IMR-90 (cell line): ENCODE measurements at regions not wholly inside any gene's neighbourhood (a gene's known extent, or its start where the extent isn't known, plus 50 kb on each side); places are given as distances from the start of the nearest gene placed in this dataset.

Source experiments
- ATAC-seq: fragments of 200-7000 bp; cut with Tn5 transposase; 2 replicates; pipeline ENCODE4 v1.9.1; 2020; ENCODE audit warnings: low read depth, mild to moderate bottlenecking, moderate library complexity
- BruUV-seq: library from RNA; stranded (reverse); fragments of 400-500 nt; replicated peaks from 2 replicates; lab custom pipeline; 2021; lab: Mats Ljungman, UMichigan
- CTCF ChIA-PET: fragments of 300-600 bp; formaldehyde crosslinking; extraction: SDS; loops from one replicate; lab custom pipeline; 2021; ENCODE audit warnings: antibody characterized with exemption; lab: Yijun Ruan, JAX
- POLR2A ChIA-PET: fragments of 300-600 bp; sonication (Branson Sonifier 250); formaldehyde crosslinking; loops from one replicate; lab custom pipeline; 2022; ENCODE audit warnings: antibody characterized with exemption; ENCODE audit not compliant: unreplicated experiment; lab: Charles Lee
- DNase-seq: peaks from one replicate; pipeline ENCODE4 v3.0.0; 2013
- H2AFZ ChIP-seq: replicated peaks from 2 replicates; pipeline ENCODE3; 2013; ENCODE audit warnings: low read length, mild to moderate bottlenecking; ENCODE audit not compliant: poor library complexity
- H2AK5ac ChIP-seq: 2 replicates; pipeline ENCODE4 v1.6.1; 2013; ENCODE audit warnings: low read depth, low read length, inconsistent platforms
- H2AK9ac ChIP-seq: replicated peaks from 2 replicates; pipeline ENCODE3; 2013; ENCODE audit warnings: mild to moderate bottlenecking, low read depth, low read length, moderate library complexity; ENCODE audit not compliant: poor library complexity
- H2BK120ac ChIP-seq: 2 replicates; pipeline ENCODE4 v1.6.1; 2013; ENCODE audit warnings: low read depth, low read length, inconsistent platforms
- H2BK15ac ChIP-seq: 3 replicates; pipeline ENCODE4 v1.6.1; 2013; ENCODE audit warnings: low read depth, low read length, inconsistent platforms
- H2BK20ac ChIP-seq: 2 replicates; pipeline ENCODE4 v1.6.1; 2013; ENCODE audit warnings: low read depth, mild to moderate bottlenecking, inconsistent platforms, low read length, moderate library complexity
- H2BK5ac ChIP-seq: 2 replicates; pipeline ENCODE4 v1.6.1; 2013; ENCODE audit warnings: mild to moderate bottlenecking, low read depth, low read length, inconsistent platforms; ENCODE audit not compliant: poor library complexity, severe bottlenecking
- H3K14ac ChIP-seq: replicated peaks from 2 replicates; pipeline ENCODE4 v1.6.1; 2013; ENCODE audit warnings: low read depth, low read length, inconsistent platforms
- H3K18ac ChIP-seq: 2 replicates; pipeline ENCODE4 v1.6.1; 2013; ENCODE audit warnings: low read depth, low read length, control low read depth
- H3K23ac ChIP-seq: 2 replicates; pipeline ENCODE4 v1.6.1; 2013; ENCODE audit warnings: low read depth, low read length, inconsistent platforms
- H3K27ac ChIP-seq: 2 replicates; pipeline ENCODE4 v1.5.1; 2013; ENCODE audit warnings: mild to moderate bottlenecking, control low read depth, low read length; ENCODE audit not compliant: insufficient read depth
- H3K27me3 ChIP-seq: 2 replicates; pipeline ENCODE4 v1.6.1; 2013; ENCODE audit warnings: low read length; ENCODE audit not compliant: control insufficient read depth, insufficient read depth
- H3K36me3 ChIP-seq: 2 replicates; pipeline ENCODE4 v1.6.1; 2013; ENCODE audit warnings: low read length, mixed read lengths; ENCODE audit not compliant: control insufficient read depth, insufficient read depth
- H3K4ac ChIP-seq: 2 replicates; pipeline ENCODE4 v1.6.1; 2013; ENCODE audit warnings: low read depth, low read length, inconsistent platforms
- H3K4me1 ChIP-seq: 2 replicates; pipeline ENCODE4 v1.6.1; 2013; ENCODE audit warnings: low read length, mixed read lengths; ENCODE audit not compliant: control insufficient read depth, insufficient read depth
- H3K4me2 ChIP-seq: 2 replicates; pipeline ENCODE4 v1.6.1; 2013; ENCODE audit warnings: low read depth, mild to moderate bottlenecking, control low read depth, low read length, moderate library complexity
- H3K4me3 ChIP-seq: 2 replicates; pipeline ENCODE4 v1.5.1; 2013; ENCODE audit warnings: low read depth, mild to moderate bottlenecking, control low read depth, low read length, moderate library complexity; ENCODE audit not compliant: insufficient read depth
- H3K56ac ChIP-seq: 2 replicates; pipeline ENCODE4 v1.6.1; 2013; ENCODE audit warnings: low read length, inconsistent platforms; ENCODE audit not compliant: insufficient read depth; ENCODE audit errors: extremely low read depth
- H3K79me1 ChIP-seq, 2 experiments: 2 replicates each; pipeline ENCODE4 v1.6.1; 2013; ENCODE audit warnings: low read length in 2 of 2, inconsistent platforms in 1 of 2, low read depth in 1 of 2
- H3K9ac ChIP-seq: 2 replicates; pipeline ENCODE4 v1.6.1; 2013; ENCODE audit warnings: low read depth, low read length, control low read depth
- H3K9me1 ChIP-seq: 2 replicates; pipeline ENCODE4 v1.6.1; 2013; ENCODE audit warnings: low read length, inconsistent platforms; ENCODE audit not compliant: insufficient read depth
- H3K9me3 ChIP-seq: 2 replicates; pipeline ENCODE4 v1.6.1; 2013; ENCODE audit warnings: low read length; ENCODE audit not compliant: control insufficient read depth, insufficient read depth
- H4K20me1 ChIP-seq: 2 replicates; pipeline ENCODE4 v1.6.1; 2013; ENCODE audit warnings: low read length, inconsistent platforms; ENCODE audit not compliant: insufficient read depth
- H4K5ac ChIP-seq: 2 replicates; pipeline ENCODE4 v1.6.1; 2013; ENCODE audit warnings: mild to moderate bottlenecking, low read depth, low read length, control low read depth
- H4K8ac ChIP-seq, 2 experiments: 2 replicates each; pipeline ENCODE4 v1.6.1; 2013; ENCODE audit warnings: low read depth in 2 of 2, low read length in 2 of 2, control low read depth in 1 of 2, inconsistent platforms in 1 of 2
- H4K91ac ChIP-seq: 2 replicates; pipeline ENCODE4 v1.6.1; 2013; ENCODE audit warnings: low read depth, low read length, inconsistent platforms; ENCODE audit not compliant: insufficient read depth
- BHLHE40 ChIP-seq: fragments of 150-350 bp; IDR thresholded peaks from 2 replicates; pipeline ENCODE4 v1.6.1; 2016; ENCODE audit warnings: mild to moderate bottlenecking, low read depth, low read length
- CEBPB ChIP-seq: IDR thresholded peaks from 2 replicates; pipeline ENCODE4 v1.6.1; 2012; ENCODE audit warnings: low read depth, low read length, improper control_type of control experiment
- CHD1 ChIP-seq: IDR thresholded peaks from 2 replicates; pipeline ENCODE4 v1.6.1; 2012; ENCODE audit warnings: low read depth, low read length, improper control_type of control experiment
- CTCF ChIP-seq: conservative IDR thresholded peaks from 2 replicates; pipeline ENCODE4 v1.5.1; 2012; ENCODE audit warnings: mild to moderate bottlenecking, low read depth, low read length, improper control_type of control experiment
- ELK1 ChIP-seq: fragments of 150-350 bp; IDR thresholded peaks from 2 replicates; pipeline ENCODE4 v1.6.1; 2016; ENCODE audit warnings: low read depth, mild to moderate bottlenecking, low read length, moderate library complexity, borderline replicate concordance
- FOS ChIP-seq: fragments of 150-350 bp; IDR thresholded peaks from 2 replicates; pipeline ENCODE4 v1.6.1; 2016; ENCODE audit warnings: low read depth, low read length
- MAFK ChIP-seq: IDR thresholded peaks from 2 replicates; pipeline ENCODE4 v1.6.1; 2012; ENCODE audit warnings: low read depth, low read length, improper control_type of control experiment
- MAZ ChIP-seq: IDR thresholded peaks from 2 replicates; pipeline ENCODE4 v1.6.1; 2012; ENCODE audit warnings: low read depth, mild to moderate bottlenecking, low read length, improper control_type of control experiment, moderate library complexity, borderline replicate concordance
- MXI1 ChIP-seq: IDR thresholded peaks from 2 replicates; pipeline ENCODE4 v1.6.1; 2012; ENCODE audit warnings: low read depth, mild to moderate bottlenecking, low read length, moderate library complexity, borderline replicate concordance
- NFE2L2 ChIP-seq: fragments of 150-350 bp; IDR thresholded peaks from 2 replicates; pipeline ENCODE4 v1.6.1; 2016; ENCODE audit warnings: low read depth, mild to moderate bottlenecking, low read length
- POLR2A ChIP-seq: IDR thresholded peaks from 2 replicates; pipeline ENCODE4 v1.6.1; 2012; ENCODE audit warnings: mild to moderate bottlenecking, low read depth, low read length
- RAD21 ChIP-seq: IDR thresholded peaks from 2 replicates; pipeline ENCODE4 v1.6.1; 2012; ENCODE audit warnings: low read length, improper control_type of control experiment
- RCOR1 ChIP-seq: IDR thresholded peaks from 2 replicates; pipeline ENCODE4 v1.6.1; 2012; ENCODE audit warnings: mild to moderate bottlenecking, low read length, improper control_type of control experiment; ENCODE audit not compliant: insufficient replicate concordance
- RFX5 ChIP-seq: IDR thresholded peaks from 2 replicates; pipeline ENCODE4 v1.8.0; 2012; ENCODE audit warnings: low read depth, mild to moderate bottlenecking, low read length, moderate library complexity
- SMC3 ChIP-seq: fragments of 150-350 bp; IDR thresholded peaks from 2 replicates; pipeline ENCODE4 v1.6.1; 2016; ENCODE audit warnings: low read depth, mild to moderate bottlenecking, antibody characterized with exemption, low read length, moderate library complexity
- WGBS, 2 experiments: methylation state at CpG; one replicate each; pipeline versions ENCODE4 v1.1.5 to v1.1.7; 2013; ENCODE audit warnings: missing lambda C conversion rate in 2 of 2; ENCODE audit not compliant: insufficient read length in 1 of 2; ENCODE audit errors: extremely low coverage in 2 of 2; 5-methylcytosine and 5-hydroxymethylcytosine counted together
- dilution Hi-C: fragments of 300-500 bp; cut with HindIII; formaldehyde crosslinking; loops from one replicate; pipeline ENCODE4 v1.14.3; 2018; ENCODE audit warnings: low sequenced_read_pairs; ENCODE audit not compliant: unreplicated experiment
- in situ Hi-C: fragments of 300-500 bp; cut with MboI; formaldehyde crosslinking; loops from 3 replicates; pipeline ENCODE4 v1.14.3; 2019; ENCODE audit warnings: low sequenced_read_pairs, inconsistent platforms, mixed read lengths
- intact Hi-C: fragments of 100-400 bp; cut with micrococcal nuclease; formaldehyde crosslinking; loops from 2 replicates; pipeline ENCODE4 v1.10.0; 2022
- TF ChIP-seq, protein P1 (sequence below): fragments of 150-350 bp; IDR thresholded peaks from 2 replicates; pipeline ENCODE4 v1.6.1; 2017; ENCODE audit warnings: mild to moderate bottlenecking, antibody characterized with exemption, low read length, low read depth

GRCh38 chr13:86810361-86810760 is 860.8 kb upstream of the SLITRK5 start:
- Histone ChIP-seq H2BK5ac (no peak overlapping the region), H2BK120ac (no peak overlapping the region), H3K27me3 (no peaks in the 10 kb centered on the region), H3K4me3 (no peak overlapping the region), H3K9me3 (no peaks in the 10 kb centered on the region), H3K18ac (no peak overlapping the region), H2AK9ac (no peak overlapping the region), H3K4me2 (no peak overlapping the region), H4K5ac (no peak overlapping the region), H3K14ac (no peak overlapping the region), H4K8ac (no peak overlapping the region), H3K23ac (no peak overlapping the region), H3K9ac (no peak overlapping the region), H3K4ac (no peak overlapping the region), H4K20me1 (no peaks in the 10 kb centered on the region), H3K56ac (no peak overlapping the region), H3K27ac (no peak overlapping the region), H3K36me3 (no peaks in the 10 kb centered on the region), H3K9me1 (no peaks in the 10 kb centered on the region), H2AK5ac (no peak overlapping the region), H3K4me1 (no peaks in the 10 kb centered on the region), H2AFZ (no peak overlapping the region), H2BK15ac (no peak overlapping the region), H4K91ac (no peak overlapping the region), H3K79me1 (no peaks in the 10 kb centered on the region), H2BK20ac (no peak overlapping the region)
- dilution Hi-C loops (no loop called here), in situ Hi-C loops (no loop called here), intact Hi-C loops (no loop called here)
- POLR2A ChIA-PET = no interaction called here
- no TSS peak for BruUV-seq
- WGBS, 2 experiments = no CpG with 5 or more reads among the region's 1 CpG
- ATAC-seq (no peak), DNase-seq (no peak)
- TF ChIP-seq RFX5 (no peak), MXI1 (no peak), FOS (no peak), MAFK (no peak), SMC3 (no peak), RCOR1 (no peak), NFE2L2 (no peak), ELK1 (no peak), CTCF (no peak), CHD1 (no peak), POLR2A (no peak), CEBPB (no peak), BHLHE40 (no peak), RAD21 (no peak), MAZ (no peak)
- TF ChIP-seq, protein P1, sequence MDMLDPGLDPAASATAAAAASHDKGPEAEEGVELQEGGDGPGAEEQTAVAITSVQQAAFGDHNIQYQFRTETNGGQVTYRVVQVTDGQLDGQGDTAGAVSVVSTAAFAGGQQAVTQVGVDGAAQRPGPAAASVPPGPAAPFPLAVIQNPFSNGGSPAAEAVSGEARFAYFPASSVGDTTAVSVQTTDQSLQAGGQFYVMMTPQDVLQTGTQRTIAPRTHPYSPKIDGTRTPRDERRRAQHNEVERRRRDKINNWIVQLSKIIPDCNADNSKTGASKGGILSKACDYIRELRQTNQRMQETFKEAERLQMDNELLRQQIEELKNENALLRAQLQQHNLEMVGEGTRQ = no peak
- CTCF ChIA-PET = interaction anchor here (0.5 kb wide), 1 partner anchor 901 kb away, joined by 3 read pairs; no protein-coding TSS in a partner anchor
